ENCODE measurements at regions not wholly inside any gene's neighbourhood (a gene's known extent, or its start where the extent isn't known, plus 50 kb on each side); places are given as distances from the start of the nearest gene placed in this dataset.

DNA sequence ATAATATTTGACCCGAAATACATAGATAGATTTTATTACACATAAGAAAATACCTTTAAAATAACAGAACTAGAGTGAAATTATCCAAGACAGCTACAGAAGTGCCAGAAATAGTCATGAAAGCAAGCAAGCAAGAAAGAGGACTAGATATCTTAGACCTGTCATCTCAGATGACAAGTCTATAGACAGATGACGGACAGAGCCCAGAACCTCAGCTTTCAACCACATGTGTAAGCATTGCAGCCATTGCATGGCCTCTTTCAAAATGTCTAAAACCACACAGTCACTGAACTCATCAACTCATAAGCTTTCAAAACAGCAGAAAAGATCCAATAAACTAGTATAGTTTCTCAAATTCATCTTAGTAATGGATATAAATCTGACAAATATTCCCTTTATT lies 59.8 kb upstream of the FHIT start:
- no peak for DNase-seq (ENCODE audit: low read depth in 1 of 2, low spot score in 1 of 2)

DNA sequence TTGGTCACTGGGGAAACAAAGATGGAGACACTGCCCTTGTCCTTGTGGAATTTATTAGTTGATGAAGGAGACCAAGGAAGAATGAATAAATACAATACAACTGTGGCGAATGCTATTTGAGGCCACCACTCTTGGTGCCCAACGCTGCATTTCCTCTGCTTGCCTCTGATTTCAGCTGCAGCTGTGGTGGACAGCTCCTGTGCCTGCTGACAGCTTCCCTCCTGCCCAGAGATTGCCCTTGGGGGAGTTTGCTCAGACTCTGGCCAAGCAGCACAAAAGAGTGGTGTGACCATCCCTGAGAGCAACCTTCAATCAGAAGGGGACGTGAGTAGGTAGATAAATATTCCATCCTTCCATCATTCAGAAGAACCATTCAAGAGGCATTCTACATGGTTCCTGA lies 64.6 kb upstream of the FHIT start:
- DNase-seq (ENCODE audit: low read depth in 1 of 2, low spot score in 1 of 2) = no peak

DNA sequence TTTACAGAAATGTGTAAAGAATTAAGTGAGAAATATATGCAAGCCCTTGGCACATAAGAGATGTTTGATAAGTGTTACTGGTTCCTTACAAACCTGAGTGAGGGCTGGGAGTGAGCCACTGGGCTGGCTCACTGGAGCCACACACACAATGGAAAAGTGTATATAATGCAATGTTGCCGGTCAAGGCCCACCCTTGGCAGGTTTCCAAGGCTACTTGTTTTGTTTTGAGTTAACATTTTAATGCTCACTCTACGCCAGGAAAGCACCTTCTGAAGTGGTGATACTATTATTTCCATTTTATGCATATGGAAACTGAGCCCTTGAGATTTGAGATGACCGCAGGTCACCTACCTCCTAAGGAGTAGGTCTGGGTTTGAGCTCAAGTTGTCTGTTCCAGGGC lies 71.8 kb upstream of the FHIT start:
- no peak for DNase-seq (ENCODE audit: low read depth in 1 of 2, low spot score in 1 of 2)

DNA sequence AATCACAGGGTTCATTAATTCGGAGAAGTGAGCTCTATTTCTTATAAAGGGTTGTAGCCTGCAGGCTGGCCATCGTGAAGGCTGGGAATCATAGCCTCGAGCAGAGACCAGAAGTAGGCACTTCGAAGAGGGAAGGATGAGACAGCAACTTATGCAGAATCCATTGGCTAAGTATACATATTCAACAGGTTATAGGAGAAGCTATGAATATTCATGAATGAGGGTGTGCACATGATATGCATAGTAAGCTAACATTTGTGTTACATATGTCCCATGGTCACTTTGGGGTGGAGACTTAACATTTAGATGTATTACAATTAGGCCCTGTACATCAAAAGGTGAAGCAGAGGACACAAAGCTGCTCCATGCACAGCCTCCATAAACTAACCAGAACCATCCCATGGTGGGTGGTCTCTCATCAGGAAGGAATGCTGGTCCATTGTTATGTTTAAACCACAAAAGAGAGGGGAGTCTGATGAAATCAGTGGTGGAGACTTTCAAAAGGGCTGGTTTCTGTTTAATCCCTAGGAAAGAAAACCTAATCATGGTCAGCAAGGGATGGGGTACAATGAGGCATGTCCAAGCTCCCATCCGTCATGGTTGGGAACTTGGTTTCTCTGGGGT lies 80.8 kb upstream of the FHIT start:
- no peak for DNase-seq (ENCODE audit: low read depth in 1 of 2, low spot score in 1 of 2)

DNA sequence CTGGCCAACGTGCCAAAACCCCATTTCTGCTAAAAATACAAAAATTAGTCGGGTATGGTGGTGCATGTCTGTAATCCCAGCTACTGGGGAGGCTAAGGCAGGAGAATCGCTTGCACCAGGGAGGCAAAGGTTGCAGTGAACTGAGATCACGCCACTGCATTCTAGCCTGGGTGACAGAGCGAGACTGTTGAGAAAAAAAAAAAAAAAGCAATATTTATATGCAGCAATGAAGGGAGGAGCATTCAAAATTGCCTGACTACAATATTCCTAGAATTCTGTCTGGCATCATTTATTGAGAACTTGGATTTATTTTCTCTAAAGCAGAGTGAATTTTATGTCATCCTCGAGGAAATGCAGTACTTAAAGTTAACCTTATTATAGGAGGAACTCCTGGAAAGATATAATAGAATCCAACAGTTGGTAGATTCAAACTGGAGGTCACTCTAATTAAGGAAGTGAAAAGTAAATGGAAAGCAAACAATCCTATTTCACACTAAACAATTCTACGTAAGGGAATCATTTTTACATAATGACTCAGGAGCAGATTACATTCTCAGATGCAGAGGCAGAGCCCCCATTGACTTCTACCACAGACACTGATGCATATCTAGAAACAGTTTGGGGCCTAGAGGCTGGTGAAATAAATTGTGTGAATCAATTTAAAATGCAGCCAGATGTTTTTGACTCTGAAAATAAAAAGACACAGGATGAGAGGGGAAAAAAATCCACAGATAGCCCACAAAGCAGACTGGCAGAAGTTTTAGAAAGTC lies 82.1 kb upstream of the FHIT start:
- DNase-seq (ENCODE audit: low read depth in 1 of 2, low spot score in 1 of 2) = no peak

DNA sequence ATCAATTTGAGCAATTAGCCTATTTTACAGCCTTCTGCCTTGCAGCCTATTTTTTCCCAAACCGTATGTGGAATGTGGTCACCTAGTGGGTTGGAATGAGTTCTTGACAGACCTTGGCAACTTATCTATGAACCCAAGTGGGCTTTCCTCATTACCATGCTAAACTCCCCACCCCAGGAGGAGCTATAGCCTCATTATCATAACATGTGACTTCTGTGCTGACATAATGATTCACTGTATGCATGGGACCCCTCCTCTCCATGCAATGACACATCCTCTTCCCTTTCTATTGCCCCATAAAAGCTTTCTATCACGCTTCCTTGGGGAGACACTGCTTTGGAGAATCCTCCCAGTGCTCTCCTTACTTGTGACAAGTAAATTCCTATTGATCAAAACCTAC lies 83.5 kb upstream of the FHIT start:
- DNase-seq (ENCODE audit: low read depth in 1 of 2, low spot score in 1 of 2) = no peak

DNA sequence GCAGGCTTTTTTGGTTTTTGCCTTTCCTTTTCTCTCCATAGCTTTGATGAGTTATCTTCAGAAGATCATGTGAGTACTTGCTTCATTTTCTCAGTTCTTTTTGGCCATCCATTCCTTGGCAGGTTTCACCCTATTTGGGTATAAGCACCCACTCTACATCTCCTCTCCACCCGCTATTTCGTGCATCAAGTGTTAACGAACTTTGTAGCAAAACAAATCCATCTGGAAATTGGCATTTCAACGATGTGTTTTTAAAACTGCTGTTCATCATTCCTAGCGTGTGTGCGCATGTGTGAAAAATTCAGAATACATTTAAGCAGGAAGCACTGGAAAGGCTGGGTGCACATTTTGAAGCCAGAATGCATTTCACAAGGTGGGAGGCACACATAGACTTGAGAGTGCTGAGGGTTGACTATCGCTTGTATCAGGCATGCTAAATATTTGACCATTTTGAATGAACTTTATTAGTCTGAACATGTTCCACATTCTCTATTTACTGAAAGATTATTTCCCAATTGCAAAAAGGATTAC lies 89.7 kb upstream of the FHIT start:
- DNase-seq (ENCODE audit: low read depth in 1 of 2, low spot score in 1 of 2) = no peak

DNA sequence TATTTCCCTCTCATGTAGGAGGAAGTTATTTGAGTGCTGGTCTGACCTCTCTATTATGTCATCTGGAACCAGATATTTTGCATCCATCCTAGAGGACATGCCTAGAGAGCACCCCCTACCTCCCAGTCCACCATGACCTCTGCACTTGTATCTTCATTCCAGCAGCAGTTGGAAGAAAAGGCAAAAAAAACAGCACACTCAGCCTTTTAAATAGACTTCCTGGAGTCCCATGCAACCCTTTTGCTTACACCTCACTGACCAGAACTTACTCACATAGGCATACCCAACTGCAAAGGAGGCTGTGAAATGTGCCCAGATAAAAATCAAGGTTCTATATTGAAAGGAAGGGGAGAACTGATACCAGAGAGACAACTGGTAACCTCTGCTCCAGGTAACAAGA lies 92.3 kb upstream of the FHIT start:
- no peak for DNase-seq (ENCODE audit: low read depth in 1 of 2, low spot score in 1 of 2)

DNA sequence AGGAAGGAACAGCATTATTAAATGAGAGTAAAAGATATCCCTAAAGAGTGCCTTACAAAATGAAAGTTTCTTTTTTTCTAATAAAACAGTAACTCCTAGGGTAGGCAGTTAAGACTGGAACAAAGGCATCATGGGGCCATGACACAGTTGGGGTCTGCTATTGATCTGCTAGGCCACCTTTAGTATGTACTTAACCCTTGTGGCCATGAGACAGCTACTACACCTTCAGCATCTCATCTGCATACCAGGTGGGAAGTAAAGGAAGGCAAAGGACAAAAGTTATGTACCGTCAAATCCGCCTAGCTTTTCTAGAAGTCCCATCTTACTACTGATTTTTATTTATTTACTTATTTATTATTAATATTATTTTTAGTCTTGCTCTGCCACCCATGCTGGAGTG lies 93.8 kb upstream of the FHIT start:
- DNase-seq (ENCODE audit: low read depth in 1 of 2, low spot score in 1 of 2) = no peak

DNA sequence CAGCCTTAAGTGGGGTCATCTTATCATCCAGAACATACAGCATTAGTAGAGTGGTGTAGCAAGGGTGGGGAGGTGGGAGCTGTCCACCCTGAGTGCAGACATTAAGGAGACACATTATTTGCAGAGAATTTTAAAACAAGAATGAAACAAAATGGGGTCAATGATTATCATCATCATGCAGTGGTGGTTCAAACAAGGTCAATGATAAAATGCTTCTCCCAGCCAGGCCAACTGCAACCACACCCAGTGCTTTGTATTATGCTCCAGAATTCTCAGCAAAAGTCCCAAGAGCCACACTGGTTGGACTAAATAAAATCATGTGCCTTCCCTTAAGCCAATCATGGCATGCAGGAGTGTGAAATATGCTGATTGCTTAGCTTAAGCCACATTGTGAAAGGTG lies 96.7 kb upstream of the FHIT start:
- DNase-seq (ENCODE audit: low read depth in 1 of 2, low spot score in 1 of 2) = no peak

DNA sequence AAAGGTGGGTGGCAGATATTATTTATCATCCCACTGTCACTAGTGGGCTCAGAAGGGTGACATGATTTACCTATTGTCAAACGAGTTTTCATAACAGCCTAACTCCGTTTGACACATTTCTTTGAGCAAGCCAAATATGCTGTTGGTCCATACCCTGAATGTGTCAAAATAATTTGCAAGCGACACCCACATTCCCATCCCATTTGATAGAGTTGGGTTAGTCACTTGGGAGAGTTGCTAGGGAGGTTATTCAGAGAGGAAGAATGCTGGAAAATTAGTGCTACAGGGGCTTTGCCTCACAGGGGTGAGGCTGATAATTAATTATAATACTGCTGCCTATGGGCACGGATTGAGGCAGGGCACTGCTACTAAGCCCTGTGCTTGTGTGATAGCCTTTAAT lies 98.5 kb upstream of the FHIT start:
- DNase-seq (ENCODE audit: low read depth in 1 of 2, low spot score in 1 of 2) = no peak

DNA sequence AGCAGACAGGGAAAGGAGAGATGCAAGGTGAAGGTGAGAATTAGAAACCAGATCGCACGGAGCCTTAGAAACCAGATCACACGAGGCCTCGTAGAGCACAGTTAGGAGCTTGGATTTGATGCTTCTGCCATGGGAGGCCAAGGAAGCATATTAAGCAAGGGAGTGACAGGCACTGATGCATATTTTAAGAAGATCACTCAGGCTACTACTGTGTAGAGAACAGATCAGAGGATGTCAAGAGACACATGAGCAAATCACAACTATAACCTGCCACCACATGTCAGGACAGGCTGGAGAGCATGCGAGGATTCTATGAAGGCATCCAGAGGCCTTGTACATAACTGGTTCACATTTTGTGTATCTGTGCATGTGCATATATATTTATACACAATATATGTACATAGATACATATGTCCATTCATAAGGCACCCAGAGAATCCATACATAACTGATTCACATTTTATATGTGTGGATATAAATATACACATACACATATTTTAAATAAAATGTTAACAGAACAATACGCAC lies 99.6 kb upstream of the FHIT start:
- DNase-seq (ENCODE audit: low read depth in 1 of 2, low spot score in 1 of 2) = no peak

DNA sequence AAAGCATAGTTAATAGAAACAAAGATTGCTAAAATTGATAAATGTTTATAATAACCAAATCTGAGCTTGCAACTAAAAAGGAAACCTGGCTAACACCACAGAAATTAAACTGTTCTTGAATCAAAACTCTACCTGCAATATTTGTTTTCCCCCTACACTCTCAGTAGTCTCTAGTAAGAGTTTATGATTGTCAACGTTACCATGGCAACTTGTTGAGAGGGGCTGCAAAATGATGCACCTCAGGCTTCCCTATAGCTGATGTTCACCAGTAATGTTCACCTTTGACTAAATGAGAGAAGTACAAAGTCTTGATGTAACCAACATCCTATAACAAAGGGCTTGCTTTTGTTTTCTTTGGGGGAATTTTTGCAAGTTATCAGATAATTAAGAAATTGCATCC lies 101.1 kb upstream of the FHIT start:
- no peak for DNase-seq (ENCODE audit: low read depth in 1 of 2, low spot score in 1 of 2)

DNA sequence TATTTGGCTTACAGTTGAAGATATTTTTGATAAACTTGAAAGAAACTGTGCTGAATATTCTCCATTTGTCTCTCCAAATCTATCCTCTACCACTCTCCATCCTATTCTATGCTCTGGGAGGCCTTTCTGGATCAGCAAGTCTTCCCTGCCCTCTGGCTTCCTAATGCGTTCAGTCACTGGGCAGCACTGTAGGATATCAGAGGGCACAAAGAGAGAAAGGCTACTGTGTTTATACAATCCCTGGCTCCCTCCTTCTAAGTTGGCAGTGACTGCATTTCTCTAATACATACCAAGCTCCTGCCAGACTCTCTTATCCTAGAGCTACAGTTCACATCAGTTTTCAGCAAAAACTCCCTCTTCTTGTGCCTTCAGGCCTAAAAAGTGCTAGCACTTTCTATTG lies 102.1 kb upstream of the FHIT start:
- DNase-seq (ENCODE audit: low read depth in 1 of 2, low spot score in 1 of 2) = no peak

DNA sequence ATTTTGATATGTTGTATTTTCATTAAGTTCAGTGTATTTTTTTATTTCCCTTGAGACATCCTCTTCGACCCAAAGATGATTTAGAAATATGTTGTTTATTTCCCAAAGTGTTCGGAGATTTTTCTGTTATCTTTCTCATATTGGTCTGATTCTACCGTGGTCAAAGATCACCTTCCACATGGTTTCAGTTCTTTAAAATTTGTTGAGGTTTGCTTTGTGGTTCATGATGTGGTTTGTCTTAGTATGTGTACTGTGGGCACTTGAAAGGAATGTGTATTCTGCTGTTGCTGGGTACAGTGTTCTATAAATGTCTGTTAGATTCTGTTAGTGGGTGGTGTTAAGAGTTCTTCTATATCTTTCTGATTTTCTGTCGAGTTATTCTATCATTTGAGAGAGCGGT lies 103.4 kb upstream of the FHIT start:
- no peak for DNase-seq (ENCODE audit: low read depth in 1 of 2, low spot score in 1 of 2)

DNA sequence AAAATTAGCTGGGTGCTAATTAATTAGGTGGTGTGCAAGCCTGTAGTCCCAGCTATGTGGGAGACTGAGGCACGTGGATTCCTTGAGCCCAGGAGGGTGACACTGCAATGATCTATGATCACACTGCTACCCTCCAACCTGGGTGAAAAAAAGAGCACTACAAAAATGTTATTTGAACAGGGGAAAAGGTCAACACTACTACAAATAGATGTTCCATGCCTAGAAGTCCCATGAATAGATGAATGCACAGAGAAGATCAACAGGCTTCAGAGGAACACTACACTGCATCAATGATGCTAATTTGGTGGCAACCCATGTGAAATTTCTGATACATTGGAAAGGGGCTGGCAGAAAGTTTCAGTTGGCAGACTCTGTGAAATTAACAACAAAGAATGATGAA lies 105.4 kb upstream of the FHIT start:
- no peak for DNase-seq (ENCODE audit: low read depth in 1 of 2, low spot score in 1 of 2)

DNA sequence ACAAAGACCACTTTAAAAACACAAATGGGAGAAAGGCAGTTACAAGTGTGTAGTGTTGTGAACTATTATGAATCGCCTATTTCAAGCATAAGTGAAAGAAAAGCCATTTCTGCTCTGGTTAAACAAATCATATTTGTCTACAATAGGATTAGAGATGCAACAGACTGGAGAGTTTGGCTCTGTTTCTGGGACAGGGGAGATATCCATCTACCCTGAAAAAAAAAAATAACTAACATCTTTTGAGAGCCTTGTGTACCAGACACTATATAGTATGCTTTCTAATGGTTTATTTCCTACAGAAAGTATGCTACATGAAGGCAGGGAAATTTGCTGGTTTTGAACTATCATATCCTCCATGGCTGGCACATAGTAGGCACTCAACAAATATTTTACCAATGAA lies 106.7 kb upstream of the FHIT start:
- DNase-seq (ENCODE audit: low read depth in 1 of 2, low spot score in 1 of 2) = no peak

DNA sequence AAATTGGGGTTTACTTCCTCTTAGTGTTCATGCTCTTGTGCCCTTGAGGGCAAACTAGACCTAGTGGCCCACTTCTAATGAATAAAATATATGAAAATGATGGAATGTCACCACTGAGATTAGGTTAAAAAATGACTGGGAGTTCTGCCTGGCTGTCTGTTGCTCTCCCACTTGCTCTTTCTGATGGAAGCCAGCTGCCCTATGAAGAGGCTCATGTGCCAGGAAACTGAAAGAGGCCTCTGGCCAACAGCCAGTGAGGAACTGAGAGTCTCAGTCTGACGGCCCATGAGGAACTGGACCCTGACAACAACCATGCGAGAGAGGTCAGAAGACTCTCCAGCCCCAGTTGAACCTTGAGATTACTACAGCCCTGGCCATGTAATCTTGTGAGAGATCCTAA lies 107.1 kb upstream of the FHIT start:
- DNase-seq (ENCODE audit: low read depth in 1 of 2, low spot score in 1 of 2) = no peak

DNA sequence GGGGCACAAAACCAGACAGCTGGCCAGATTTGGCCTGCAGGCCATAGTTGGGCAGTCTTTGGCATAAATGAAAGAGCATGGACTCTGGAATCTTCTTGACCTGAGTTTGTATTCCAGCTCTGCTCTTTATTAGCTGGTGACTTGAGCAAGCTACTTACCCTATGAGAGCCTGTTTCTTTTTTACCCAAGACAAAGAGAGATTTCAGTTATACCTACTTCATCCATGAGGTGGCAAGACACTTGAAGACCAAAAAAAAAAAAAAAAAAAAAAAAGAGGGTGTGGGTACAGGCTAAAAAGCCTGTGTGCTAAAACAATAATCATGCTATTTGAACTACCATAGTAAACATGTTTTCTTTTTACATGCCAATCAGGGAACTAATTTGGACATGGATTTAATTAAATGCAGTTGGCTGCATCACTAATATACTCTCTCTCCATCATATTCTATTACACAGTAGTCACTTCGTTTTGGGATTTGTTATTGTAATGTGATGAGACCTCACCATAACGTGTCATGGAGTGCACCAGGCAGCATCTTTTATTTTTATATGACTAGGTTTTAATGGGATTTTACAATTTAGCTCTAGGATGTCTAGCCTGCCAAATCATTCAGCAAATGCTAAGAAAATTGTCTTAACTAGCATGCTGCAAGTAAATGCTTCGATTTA lies 109.2 kb upstream of the FHIT start:
- no peak for DNase-seq (ENCODE audit: low read depth in 1 of 2, low spot score in 1 of 2)

DNA sequence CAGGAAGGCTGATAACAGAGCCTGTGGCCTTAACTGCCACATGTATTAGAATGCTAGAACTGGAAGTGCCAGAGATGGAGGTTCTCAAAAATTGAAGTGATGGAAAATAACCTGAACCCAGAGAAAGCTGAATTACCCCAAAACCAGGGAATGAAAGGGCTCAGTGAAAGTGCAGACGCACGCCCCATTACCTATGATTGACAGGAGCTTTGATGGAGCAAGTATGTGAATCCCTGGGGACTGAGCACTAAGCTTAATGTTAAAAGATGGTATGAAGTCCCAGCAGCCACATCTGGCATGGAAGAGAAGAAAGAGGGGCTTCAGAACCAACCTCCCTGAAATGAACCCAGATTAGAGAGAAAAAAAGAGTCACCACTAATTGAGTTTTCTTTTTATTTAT lies 118.4 kb upstream of the FHIT start:
- DNase-seq (ENCODE audit: low read depth in 1 of 2, low spot score in 1 of 2) = no peak

DNA sequence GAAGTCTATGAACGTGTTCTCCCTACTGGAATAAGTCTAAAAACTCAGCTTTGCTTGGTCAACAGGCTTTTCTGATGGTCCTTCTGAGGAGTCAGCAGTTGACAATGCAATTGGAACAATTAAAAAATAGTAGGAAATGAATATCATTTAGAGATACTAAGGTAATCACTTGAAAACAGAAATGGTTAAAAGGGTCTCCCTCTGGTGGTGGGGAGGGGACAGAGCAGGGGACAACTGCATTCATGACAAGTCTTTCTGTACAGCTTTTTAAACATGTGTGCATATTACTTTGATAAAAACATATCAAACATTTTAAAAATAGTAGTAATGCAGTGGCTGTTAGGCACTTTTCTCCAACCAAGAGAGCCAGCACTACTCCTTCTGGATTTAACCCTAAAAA lies 119.9 kb upstream of the FHIT start:
- peak in 1 of 2 donors; percentile 7 for DNase-seq (ENCODE audit: low read depth in 1 of 2, low spot score in 1 of 2)

DNA sequence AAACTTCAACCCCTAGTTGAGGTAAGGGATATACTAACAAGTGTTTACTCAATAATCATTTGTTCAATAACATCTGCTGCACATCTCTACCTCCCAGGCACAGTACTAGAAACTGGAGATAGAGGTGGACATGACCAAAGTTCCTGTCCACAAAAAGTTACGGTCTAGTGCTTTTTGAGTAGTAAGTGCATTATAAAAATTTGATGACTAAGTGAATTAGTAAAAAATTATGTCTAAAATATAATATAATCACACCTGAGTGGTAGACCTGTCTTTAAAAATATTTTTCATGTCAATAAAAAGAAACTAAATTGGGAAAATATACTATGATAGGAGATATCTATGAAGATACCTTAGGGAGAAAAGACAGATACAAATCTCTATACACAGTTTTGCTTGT lies 121.5 kb upstream of the FHIT start:
- DNase-seq (ENCODE audit: low read depth in 1 of 2, low spot score in 1 of 2) = no peak
